ENCODE measurements at regions not wholly inside any gene's neighbourhood (a gene's known extent, or its start where the extent isn't known, plus 50 kb on each side); places are given as distances from the start of the nearest gene placed in this dataset.
A peak's percentile ranks its signal among the peaks of the same experiment; 100 is the strongest.

- DNase-seq (ENCODE audit: low read depth), result peak; percentile 25
- H3K4me3 ChIP-seq (ENCODE audit: low read length), result no peak overlapping the region
- no peak for TF ChIP-seq CTCF (conservative IDR thresholded peaks at IDR 0.05; ENCODE audit: low read length)
Measured at GRCh38 chr12:92089559-92089958, 56.1 kb downstream of the BTG1 start.

DNA sequence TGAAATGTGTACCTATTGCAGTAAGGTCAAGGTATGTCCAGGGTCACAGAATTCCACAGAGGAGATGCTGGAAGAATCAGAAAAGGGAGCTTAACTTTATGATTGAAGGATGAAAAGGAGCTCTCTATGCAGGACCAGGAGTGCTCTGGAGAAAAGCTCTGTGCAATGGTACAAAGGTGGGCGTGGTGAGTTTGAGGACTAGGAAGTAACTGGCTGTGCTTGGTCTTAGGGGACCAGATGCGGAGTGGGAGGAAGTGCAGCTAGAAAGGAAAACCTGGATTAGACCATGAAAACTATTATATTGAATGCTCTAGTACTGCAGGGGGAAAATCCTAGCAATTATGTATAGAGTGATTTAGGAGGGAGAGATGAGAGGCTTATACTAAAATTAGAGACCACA is 56.8 kb downstream of the BTG1 start:
- DNase-seq (ENCODE audit: low read depth), result no peak
- TF ChIP-seq CTCF (conservative IDR thresholded peaks at IDR 0.05; ENCODE audit: low read length), result no peak
- H3K4me3 ChIP-seq (ENCODE audit: low read length), result no peak overlapping the region

DNA sequence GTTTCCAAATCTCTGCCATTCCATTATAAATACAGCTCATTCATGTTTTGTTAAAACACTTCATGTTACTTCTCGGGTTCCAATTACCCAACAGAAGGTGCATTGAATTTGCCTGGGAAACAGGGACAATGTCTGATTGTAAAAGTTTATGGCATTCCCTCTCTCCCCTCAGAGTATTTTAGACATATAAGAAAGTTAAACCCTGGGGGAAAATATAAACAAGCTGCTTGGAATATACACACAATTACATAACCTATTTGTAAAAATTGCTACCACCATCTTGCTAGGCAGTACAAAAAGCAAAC is 60.0 kb downstream of the BTG1 start:
- no peak for DNase-seq (ENCODE audit: low read depth)
- no peak for TF ChIP-seq CTCF (conservative IDR thresholded peaks at IDR 0.05; ENCODE audit: low read length)

DNA sequence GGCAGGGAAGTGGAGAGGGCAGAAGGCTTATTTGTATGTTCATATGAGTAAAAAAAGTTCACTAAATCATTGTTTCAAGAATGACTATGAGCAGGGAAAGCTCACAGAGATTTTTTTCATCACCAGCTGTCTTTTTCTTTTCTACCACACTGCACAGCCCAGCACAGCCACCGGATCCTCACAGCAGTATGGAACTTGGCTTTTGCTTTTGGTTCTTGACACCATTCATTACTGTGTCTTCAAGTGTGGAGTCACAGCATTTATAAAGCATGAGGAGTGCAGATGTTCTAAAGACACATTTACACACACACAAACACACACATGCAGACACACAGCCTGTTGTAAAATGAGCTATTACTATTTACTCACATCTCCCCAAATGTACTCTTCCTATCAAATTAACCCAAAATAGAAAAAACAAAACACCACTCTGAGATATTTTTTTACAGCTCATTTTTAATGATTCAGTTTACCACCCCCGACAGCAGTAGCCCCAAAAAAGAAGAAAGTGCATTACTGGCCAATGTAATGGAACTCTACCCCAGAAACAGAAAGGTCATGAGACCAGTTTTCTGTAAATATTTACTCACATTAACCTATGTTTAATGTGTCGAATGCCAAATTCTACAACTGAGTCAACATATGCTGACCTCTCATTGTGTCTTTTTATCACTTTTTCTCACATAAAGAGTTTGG is 60.5 kb downstream of the BTG1 start:
- peak; percentile 54 for DNase-seq (ENCODE audit: low read depth)
- TF ChIP-seq CTCF (conservative IDR thresholded peaks at IDR 0.05; ENCODE audit: low read length), result no peak; the same call in 1 of the 2 replicates
- no peak overlapping the region for H3K4me3 ChIP-seq (ENCODE audit: low read length)

More for the DNA sequence above, 60.0 kb downstream of the BTG1 start:
- H3K4me3 ChIP-seq (ENCODE audit: low read length), result no peak overlapping the region

DNA sequence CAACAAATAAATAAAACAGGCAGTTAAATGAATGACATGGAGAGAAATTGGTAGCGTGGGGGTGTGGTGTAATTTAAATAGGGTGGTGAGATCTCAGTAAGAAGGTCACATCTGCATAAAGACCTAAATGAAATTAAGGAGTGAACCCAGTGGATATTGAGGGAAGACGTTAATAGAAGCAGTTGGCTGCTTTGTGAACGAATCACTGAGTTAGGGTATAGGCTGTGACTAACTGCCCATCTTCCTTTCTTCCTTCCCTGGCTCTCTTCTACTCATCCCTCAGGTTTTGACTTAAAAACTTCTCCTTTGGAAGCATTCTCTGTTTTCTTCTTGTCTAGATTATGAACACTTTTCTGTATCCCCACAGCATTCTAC is 64.7 kb downstream of the BTG1 start:
- no peak for DNase-seq (ENCODE audit: low read depth)
- H3K4me3 ChIP-seq (ENCODE audit: low read length), result no peak overlapping the region
- no peak for TF ChIP-seq CTCF (conservative IDR thresholded peaks at IDR 0.05; ENCODE audit: low read length)

DNA sequence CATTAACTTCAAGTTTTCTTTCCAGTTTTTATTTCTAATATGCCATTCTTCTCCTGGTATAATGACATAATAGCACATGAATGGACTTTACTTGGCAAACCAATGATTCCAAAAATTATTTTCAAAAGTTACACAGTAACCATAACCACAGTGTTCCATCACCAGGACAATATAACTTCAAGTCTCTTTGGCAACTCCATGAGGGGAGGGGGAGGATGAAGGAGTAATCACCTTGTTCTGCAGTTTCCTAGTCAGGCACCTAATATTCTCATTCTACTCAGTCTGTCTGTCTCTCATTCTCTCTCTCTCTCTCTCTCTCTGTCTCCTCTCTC is 66.6 kb downstream of the BTG1 start:
- no peak overlapping the region for H3K4me3 ChIP-seq (ENCODE audit: low read length)
- DNase-seq (ENCODE audit: low read depth), result peak; percentile 89
- TF ChIP-seq CTCF (conservative IDR thresholded peaks at IDR 0.05; ENCODE audit: low read length), result no peak

DNA sequence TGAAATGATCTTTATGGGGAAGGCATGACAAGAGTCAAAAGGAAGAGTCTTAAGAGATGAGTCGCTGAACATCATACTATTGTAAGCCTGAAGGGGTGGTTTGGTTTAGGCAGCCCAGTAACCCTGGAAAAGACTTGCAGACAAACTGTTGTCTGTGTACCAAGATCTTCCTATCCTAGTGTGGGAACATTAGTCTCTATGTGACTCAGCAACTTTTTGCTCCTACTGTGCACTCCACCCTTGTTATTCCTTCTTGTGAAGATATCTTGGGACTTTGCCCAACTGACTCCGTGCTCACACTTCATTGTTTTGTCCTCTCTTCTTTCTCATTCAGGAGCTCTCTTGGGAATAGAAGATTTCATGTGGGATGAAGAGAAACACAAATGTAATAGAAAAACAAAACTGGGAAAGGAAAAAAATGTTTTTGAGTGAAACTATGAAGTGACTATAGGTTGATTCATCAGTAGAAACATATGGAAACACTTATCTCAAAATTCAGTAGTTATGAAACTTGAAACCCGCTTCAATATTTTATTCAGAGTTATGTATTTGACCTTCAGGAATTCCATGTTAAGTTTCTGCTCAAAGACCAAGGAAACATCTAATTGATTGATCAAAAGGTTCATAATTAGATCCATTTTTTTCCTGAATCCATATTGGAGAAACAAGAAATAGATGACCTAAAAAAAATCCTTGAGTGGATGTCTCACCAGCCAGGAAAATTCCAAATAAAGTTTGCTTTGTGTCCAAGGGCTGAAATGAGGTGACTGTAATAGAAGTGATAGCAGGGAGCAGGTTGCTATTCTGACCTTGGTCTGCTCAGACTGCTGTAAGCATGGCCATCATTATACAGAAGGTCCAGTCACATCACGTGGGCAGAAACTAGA is 67.2 kb downstream of the BTG1 start:
- no peak overlapping the region for H3K4me3 ChIP-seq (ENCODE audit: low read length)
- DNase-seq (ENCODE audit: low read depth), result peak; percentile 100
- 0 out of 2 replicates have a peak, but pooled peaks have one; percentile 14 for TF ChIP-seq CTCF (conservative IDR thresholded peaks at IDR 0.05; ENCODE audit: low read length)

Data from AG10803 (cell line).